H54 (cell line): ENCODE measurements at regions not wholly inside any gene's neighbourhood (a gene's known extent, or its start where the extent isn't known, plus 50 kb on each side); places are given as distances from the start of the nearest gene placed in this dataset.
"Not testable (repeated sequence)": the region's sequence is repeated elsewhere in the genome, so short reads cannot be mapped to it uniquely, and the experiment has no call there.

Experiments used
- DNase-seq: peaks from one replicate; pipeline ENCODE4 v3.0.0; 2011; ENCODE audit warnings: low spot score, mixed read lengths; ENCODE audit not compliant: insufficient read length
- FAIRE-seq: peaks from 3 replicates; lab custom pipeline; 2011; peaks lifted over from hg19 to GRCh38; lab: Jason Lieb, UNC
- POLR2A ChIP-seq: IDR thresholded peaks from 2 replicates; pipeline ENCODE4 v1.6.1; 2011; ENCODE audit warnings: low read depth, mild to moderate bottlenecking, low read length

DNA sequence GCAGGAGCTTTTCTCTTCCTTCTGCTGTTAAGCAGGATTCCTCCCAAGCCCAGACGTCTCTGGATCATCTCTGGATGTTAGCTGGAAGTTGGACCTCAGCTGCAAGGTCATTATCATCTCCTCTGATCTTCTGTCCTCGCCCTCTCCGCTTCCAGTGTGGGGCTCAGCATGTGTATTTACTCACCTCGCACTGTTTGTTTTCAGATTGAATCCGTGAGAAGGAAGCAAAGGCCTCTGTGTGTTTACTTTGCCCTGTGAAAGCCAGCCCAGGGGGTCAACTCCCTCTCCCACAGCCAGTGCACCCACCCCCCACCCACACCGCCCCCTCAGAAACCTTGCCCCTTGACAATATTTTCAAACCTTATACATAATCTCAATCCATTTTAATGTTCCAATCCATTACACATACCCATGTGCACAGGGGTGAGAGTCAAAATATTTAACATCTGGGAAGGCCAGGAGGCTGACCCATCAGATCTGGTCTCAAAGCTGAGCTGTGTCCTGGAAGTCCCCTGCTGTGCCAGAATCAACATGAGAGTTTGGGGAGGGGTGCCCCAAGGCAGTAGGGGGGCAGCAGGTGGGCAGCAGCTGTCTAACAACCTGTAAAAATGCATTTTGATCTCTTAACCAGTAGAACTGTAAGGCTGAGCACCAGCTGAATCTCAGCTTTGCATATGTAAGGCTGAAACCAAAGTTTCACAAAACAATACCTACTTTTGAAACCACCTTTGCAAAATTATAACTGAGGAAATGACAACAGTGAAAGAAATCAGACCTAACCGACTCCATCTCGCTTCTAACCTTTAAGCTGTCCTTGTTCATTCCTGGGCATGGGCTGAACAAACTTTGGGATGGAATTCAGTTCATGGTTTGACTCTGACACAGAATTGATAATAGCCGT lies 157.9 kb downstream of the ZNF664 start:
- DNase-seq: no peak

GRCh38 chr12:124131659-124132058 lies 158.6 kb downstream of the ZNF664 start:
- FAIRE-seq: no peak
- no peak for TF ChIP-seq POLR2A
- no peak for DNase-seq

More for the DNA sequence above, 157.9 kb downstream of the ZNF664 start:
- TF ChIP-seq POLR2A: no peak
- no peak for FAIRE-seq

- no peak for DNase-seq
- no peak for FAIRE-seq
- no peak for TF ChIP-seq POLR2A
Measured at GRCh38 chr12:124132530-124132929, 159.5 kb downstream of the ZNF664 start.

- TF ChIP-seq POLR2A: no peak
- FAIRE-seq (no peak), DNase-seq (no peak)
Measured at GRCh38 chr12:124136796-124137195, 158.1 kb upstream of the RFLNA start.

- DNase-seq: no peak
- FAIRE-seq: no peak
- TF ChIP-seq POLR2A: no peak
Measured at GRCh38 chr12:124140944-124141486, 153.9 kb upstream of the RFLNA start.

- DNase-seq, FAIRE-seq: not testable (repeated sequence)
Measured at GRCh38 chr12:124141611-124142010, 153.3 kb upstream of the RFLNA start.

GRCh38 chr12:124142395-124143035 lies 152.4 kb upstream of the RFLNA start:
- DNase-seq (no peak), FAIRE-seq (no peak)
- no peak for TF ChIP-seq POLR2A

DNA sequence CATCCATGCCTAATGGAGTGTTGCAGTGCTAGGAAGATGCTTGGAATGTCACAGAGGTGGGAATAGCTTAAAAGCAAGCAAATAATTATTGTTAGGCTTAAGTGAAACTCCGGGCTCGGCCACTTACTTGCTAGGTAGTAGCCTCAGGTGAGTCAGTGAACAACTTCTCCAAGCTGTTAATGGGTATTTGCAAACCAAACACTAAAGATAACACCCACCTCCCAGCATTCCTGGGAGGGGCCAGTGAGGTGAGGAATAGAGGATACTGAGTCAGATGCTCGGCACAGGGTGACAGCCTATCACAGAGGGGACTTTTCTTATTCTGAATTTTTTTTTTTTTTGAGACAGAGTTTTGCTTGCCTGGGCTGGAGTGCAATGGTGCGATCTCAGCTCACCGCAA lies 151.2 kb upstream of the RFLNA start:
- TF ChIP-seq POLR2A: no peak
- FAIRE-seq: no peak
- no peak for DNase-seq

DNA sequence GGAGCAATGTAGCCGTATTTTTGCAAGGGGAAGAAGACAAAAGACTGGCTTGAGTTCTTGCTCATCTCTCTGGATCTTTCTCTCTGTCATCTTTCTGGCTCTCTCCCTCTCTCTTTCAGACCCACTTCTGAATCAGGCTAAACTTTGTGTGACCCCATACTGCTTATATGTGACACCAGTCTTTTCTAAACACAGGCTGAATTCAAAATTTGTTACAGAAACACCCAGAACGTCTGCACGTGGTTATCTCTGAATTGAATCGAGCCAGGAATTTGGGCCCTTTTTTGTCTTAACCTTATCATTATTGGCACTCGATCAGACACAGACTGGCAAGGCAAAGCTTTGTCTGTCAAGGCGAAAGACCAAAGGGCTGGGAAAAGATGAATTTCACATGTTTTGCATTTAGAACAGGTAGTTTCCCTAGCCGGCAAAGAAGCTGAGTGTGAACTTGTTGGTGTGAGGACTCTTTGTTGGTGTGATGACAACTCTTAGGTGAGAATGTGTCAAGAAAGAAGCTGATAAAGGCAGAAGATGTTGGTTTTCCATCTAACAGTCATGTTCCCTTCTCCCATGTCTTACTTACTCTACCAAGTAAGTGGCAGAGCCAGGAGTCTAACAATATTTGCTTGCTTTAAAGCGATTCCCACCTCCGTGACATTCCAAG lies 150.2 kb upstream of the RFLNA start:
- no peak for TF ChIP-seq POLR2A
- no peak for DNase-seq
- no peak for FAIRE-seq

DNA sequence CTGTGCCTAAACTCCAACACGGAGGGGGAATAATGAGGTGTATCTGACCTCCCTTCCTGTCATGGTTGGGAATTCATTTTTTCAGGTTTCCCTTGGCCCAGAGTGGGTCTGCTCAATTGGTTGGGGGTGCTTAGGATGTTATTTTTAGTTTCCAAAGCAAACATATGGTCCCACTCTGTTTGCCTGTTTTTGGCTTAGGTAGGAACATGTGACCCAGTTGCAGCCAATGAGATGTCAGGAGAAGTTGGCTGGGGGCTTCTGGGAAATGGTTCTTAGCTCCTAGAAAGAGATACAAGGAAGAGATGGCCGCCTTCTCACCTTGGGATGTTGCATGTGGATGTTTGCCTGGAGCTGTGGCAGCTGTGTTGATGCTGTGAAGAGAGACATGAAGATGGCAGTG lies 147.9 kb upstream of the RFLNA start:
- DNase-seq (no peak), FAIRE-seq (no peak)
- no peak for TF ChIP-seq POLR2A

DNA sequence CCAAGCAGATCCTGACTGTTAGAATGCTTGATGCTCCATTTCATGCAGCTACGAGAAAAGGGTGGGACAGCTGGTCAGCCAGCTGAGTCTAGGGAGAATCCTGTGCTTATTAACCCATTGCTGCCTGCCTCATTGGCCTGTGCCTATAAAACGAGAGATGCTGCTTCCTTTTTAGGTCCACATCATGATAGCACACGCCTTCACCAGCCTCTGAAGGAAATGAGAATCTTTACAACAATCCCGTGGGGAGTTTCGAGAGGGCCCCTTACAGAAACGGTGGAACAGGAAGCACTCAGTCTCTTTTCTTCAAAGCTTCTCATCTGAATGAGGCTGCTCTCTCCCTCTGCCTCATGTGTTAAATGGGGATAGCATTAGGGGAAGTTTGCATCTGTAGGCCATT lies 147.3 kb upstream of the RFLNA start:
- no peak for TF ChIP-seq POLR2A
- FAIRE-seq: no peak
- no peak for DNase-seq

- no peak for TF ChIP-seq POLR2A
- DNase-seq (no peak), FAIRE-seq (no peak)
Measured at GRCh38 chr12:124148481-124149273, 146.2 kb upstream of the RFLNA start.

GRCh38 chr12:124149287-124149686 lies 145.6 kb upstream of the RFLNA start:
- no peak for FAIRE-seq
- no peak for DNase-seq
- TF ChIP-seq POLR2A: no peak

GRCh38 chr12:124150168-124150567 lies 144.7 kb upstream of the RFLNA start:
- no peak for TF ChIP-seq POLR2A
- DNase-seq (no peak), FAIRE-seq (no peak)
